Glomerular visceral epithelial cell (primary cell): ENCODE measurements at regions not wholly inside any gene's neighbourhood (a gene's known extent, or its start where the extent isn't known, plus 50 kb on each side); places are given as distances from the start of the nearest gene placed in this dataset.
"Not testable (repeated sequence)": the region's sequence is repeated elsewhere in the genome, so short reads cannot be mapped to it uniquely, and the experiment has no call there.

ENCODE experiments used
- DNase-seq: peaks from one replicate; pipeline ENCODE4 v3.0.0-alpha.2; 2016; ENCODE audit errors: extremely low spot score

GRCh38 chr6:66638099-66638498, 931.1 kb upstream of the EYS start:
- no peak for DNase-seq

- DNase-seq: no peak
These were observed 921.9 kb upstream of the EYS start for GRCh38 chr6:66628917-66629316.

GRCh38 chr6:66623050-66623449, 916.0 kb upstream of the EYS start:
- DNase-seq: no peak

GRCh38 chr6:66605971-66606370, 898.9 kb upstream of the EYS start:
- no peak for DNase-seq

GRCh38 chr6:66605011-66605410, 898.0 kb upstream of the EYS start:
- DNase-seq: peak; percentile 5

- no peak for DNase-seq
These were observed 892.5 kb upstream of the EYS start for GRCh38 chr6:66599541-66599940.

- no peak for DNase-seq
These were observed 871.3 kb upstream of the EYS start for GRCh38 chr6:66578362-66578761.

- DNase-seq: no peak
These were observed 861.2 kb upstream of the EYS start for GRCh38 chr6:66568271-66568670.

GRCh38 chr6:66561479-66561878, 854.5 kb upstream of the EYS start:
- no peak for DNase-seq

- no peak for DNase-seq
These were observed 851.2 kb upstream of the EYS start for GRCh38 chr6:66558189-66558588.

GRCh38 chr6:66556936-66557335, 849.9 kb upstream of the EYS start:
- DNase-seq: no peak

- DNase-seq: no peak
These were observed 848.1 kb upstream of the EYS start for GRCh38 chr6:66555082-66555481.

- no peak for DNase-seq
These were observed 846.4 kb upstream of the EYS start for GRCh38 chr6:66553441-66553840.

GRCh38 chr6:66538551-66539135, 831.6 kb upstream of the EYS start:
- DNase-seq: no peak

- no peak for DNase-seq
These were observed 826.9 kb upstream of the EYS start for GRCh38 chr6:66533921-66534404.

- DNase-seq: no peak
These were observed 819.0 kb upstream of the EYS start for GRCh38 chr6:66526061-66526460.

- DNase-seq: no peak
These were observed 815.8 kb upstream of the EYS start for GRCh38 chr6:66522864-66523263.

GRCh38 chr6:66516377-66516776, 809.4 kb upstream of the EYS start:
- no peak for DNase-seq

- peak; percentile 30 for DNase-seq
These were observed 801.4 kb upstream of the EYS start for GRCh38 chr6:66508433-66508832.

- DNase-seq: no peak
These were observed 792.8 kb upstream of the EYS start for GRCh38 chr6:66499851-66500250.

- DNase-seq: peak; percentile 23
These were observed 789.6 kb upstream of the EYS start for GRCh38 chr6:66496659-66497058.

- not testable (repeated sequence) for DNase-seq
These were observed 787.6 kb upstream of the EYS start for GRCh38 chr6:66494643-66495042.

- DNase-seq: no peak
These were observed 782.4 kb upstream of the EYS start for GRCh38 chr6:66489269-66489987.

GRCh38 chr6:66481216-66481615, 774.2 kb upstream of the EYS start:
- no peak for DNase-seq
